Cardiac muscle cell (in vitro differentiated cells and primary cell): ENCODE measurements at regions not wholly inside any gene's neighbourhood (a gene's known extent, or its start where the extent isn't known, plus 50 kb on each side); places are given as distances from the start of the nearest gene placed in this dataset.

Source experiments
- DNase-seq, 2 donors: peaks; one replicate each; pipeline versions ENCODE4 v3.0.0 to v3.0.0-alpha.2; 2010 to 2017; ENCODE audit warnings: low read depth in 1 of 2, low spot score in 1 of 2
- H3K27ac ChIP-seq: fragments of 200-600 bp; sonication (generic); 2 replicates; pipeline ENCODE4 v1.5.1; 2016
- H3K27me3 ChIP-seq: fragments of 200-600 bp; sonication (generic); 2 replicates; pipeline ENCODE4 v1.6.0; 2016; ENCODE audit warnings: control low read depth
- H3K36me3 ChIP-seq: fragments of 200-600 bp; sonication (generic); 2 replicates; pipeline ENCODE4 v1.5.1; 2016; ENCODE audit warnings: control low read depth
- H3K4me1 ChIP-seq: fragments of 200-600 bp; sonication (generic); 2 replicates; pipeline ENCODE4 v1.8.1; 2017; ENCODE audit warnings: low read depth, mild to moderate bottlenecking, mixed run types
- H3K4me3 ChIP-seq: fragments of 200-600 bp; sonication (generic); 2 replicates; pipeline ENCODE4 v1.5.1; 2016; ENCODE audit warnings: mild to moderate bottlenecking
- H3K9me3 ChIP-seq: fragments of 200-600 bp; sonication (generic); 2 replicates; pipeline ENCODE4 v1.5.1; 2017; ENCODE audit warnings: low read depth, mild to moderate bottlenecking, control low read depth
- TF ChIP-seq, protein P1 (sequence below): IDR thresholded peaks from 2 replicates; pipeline ENCODE4 v1.5.1; 2012; ENCODE audit warnings: low read depth, mild to moderate bottlenecking, low read length

- Histone ChIP-seq H3K27ac (no peak overlapping the region), H3K9me3 (no peaks in the 10 kb centered on the region), H3K36me3 (no peaks in the 10 kb centered on the region), H3K27me3 (peaks cover 37% of the 10 kb centered on the region), H3K4me3 (no peak overlapping the region), H3K4me1 (no peaks in the 10 kb centered on the region)
- TF ChIP-seq, protein P1, sequence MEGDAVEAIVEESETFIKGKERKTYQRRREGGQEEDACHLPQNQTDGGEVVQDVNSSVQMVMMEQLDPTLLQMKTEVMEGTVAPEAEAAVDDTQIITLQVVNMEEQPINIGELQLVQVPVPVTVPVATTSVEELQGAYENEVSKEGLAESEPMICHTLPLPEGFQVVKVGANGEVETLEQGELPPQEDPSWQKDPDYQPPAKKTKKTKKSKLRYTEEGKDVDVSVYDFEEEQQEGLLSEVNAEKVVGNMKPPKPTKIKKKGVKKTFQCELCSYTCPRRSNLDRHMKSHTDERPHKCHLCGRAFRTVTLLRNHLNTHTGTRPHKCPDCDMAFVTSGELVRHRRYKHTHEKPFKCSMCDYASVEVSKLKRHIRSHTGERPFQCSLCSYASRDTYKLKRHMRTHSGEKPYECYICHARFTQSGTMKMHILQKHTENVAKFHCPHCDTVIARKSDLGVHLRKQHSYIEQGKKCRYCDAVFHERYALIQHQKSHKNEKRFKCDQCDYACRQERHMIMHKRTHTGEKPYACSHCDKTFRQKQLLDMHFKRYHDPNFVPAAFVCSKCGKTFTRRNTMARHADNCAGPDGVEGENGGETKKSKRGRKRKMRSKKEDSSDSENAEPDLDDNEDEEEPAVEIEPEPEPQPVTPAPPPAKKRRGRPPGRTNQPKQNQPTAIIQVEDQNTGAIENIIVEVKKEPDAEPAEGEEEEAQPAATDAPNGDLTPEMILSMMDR, result no peak
- DNase-seq, result no peak
Observed at GRCh38 chr13:47249266-47249665, 352.4 kb upstream of the HTR2A start.

DNA sequence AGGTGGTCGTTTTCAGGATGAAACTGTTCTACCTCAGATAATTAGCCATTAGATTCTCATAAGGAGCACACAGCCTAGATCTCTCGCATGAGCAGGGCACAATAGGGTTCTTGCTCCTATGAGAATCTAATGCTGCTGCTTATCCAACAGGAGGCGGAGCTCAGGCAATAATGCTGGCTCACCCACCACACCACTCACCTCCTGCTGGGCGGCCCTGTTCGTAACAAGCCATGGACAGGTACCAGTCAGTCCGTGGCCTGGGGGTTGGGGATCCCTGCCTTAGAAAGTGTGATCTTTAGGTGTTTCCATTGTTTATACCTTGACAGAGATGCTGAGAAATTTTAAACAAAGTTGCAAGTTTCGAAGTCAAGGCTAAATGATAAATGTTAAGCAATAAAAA, 344.6 kb upstream of the HTR2A start:
- Histone ChIP-seq H3K27ac (no peak overlapping the region), H3K27me3 (no peaks in the 10 kb centered on the region), H3K4me3 (no peak overlapping the region), H3K36me3 (no peaks in the 10 kb centered on the region), H3K4me1 (no peaks in the 10 kb centered on the region), H3K9me3 (no peaks in the 10 kb centered on the region)
- no peak for DNase-seq
- TF ChIP-seq, protein P1, result no peak

DNA sequence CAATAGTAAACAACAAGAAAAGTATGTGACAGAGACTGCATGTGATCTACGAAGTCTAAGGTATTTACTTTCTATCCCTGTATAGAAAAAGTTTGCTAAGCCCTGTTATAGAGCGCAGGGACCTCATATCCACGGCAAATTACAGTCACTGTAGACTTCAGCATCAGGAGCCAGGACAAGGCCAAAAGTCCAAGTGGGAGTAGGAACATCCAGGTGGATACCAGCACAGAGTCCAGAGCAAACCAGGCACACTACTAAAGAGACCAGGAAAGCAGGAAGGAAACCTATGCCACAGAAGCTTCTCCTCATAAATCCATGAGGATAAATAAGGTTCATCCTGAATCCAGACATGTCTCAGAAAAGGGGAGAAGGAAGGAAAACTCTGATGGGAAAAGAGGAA, 342.2 kb upstream of the HTR2A start:
- no peaks in the 10 kb centered on the region for H3K4me1 ChIP-seq
- no peaks in the 10 kb centered on the region for H3K9me3 ChIP-seq
- H3K4me3 ChIP-seq, result no peak overlapping the region
- no peaks in the 10 kb centered on the region for H3K27me3 ChIP-seq
- H3K27ac ChIP-seq, result no peak overlapping the region
- no peak for DNase-seq
- TF ChIP-seq, protein P1, result no peak
- no peaks in the 10 kb centered on the region for H3K36me3 ChIP-seq

- TF ChIP-seq, protein P1, result no peak
- Histone ChIP-seq H3K27ac (no peak overlapping the region), H3K4me3 (no peak overlapping the region), H3K4me1 (no peaks in the 10 kb centered on the region), H3K36me3 (no peaks in the 10 kb centered on the region), H3K9me3 (no peaks in the 10 kb centered on the region), H3K27me3 (no peaks in the 10 kb centered on the region)
- no peak for DNase-seq
Observed at GRCh38 chr13:47237571-47237970, 340.7 kb upstream of the HTR2A start.

DNA sequence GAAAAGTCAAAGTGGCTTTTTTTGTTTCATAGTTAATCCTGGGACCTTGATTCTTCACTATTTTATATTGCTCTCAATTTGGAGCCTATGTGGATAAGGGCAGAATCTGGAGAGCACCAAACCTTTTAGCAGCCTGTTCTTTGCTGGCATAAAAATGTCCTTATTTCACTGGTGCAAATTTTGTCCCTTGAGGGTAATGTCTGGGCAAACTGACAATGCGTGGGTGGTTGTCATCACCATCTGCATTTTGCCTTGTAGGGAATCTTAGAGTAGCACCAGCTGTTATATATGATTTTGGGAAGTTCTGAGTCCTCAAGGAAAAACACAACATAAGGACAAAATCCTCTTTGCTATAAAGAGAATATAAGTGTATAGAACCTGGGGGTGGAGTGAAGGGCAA, 336.9 kb upstream of the HTR2A start:
- Histone ChIP-seq H3K27ac (no peak overlapping the region), H3K36me3 (no peaks in the 10 kb centered on the region), H3K4me1 (no peaks in the 10 kb centered on the region), H3K27me3 (no peaks in the 10 kb centered on the region), H3K9me3 (no peaks in the 10 kb centered on the region), H3K4me3 (no peak overlapping the region)
- DNase-seq, result peak in 1 of 2 donors; percentile 65
- TF ChIP-seq, protein P1, result no peak

DNA sequence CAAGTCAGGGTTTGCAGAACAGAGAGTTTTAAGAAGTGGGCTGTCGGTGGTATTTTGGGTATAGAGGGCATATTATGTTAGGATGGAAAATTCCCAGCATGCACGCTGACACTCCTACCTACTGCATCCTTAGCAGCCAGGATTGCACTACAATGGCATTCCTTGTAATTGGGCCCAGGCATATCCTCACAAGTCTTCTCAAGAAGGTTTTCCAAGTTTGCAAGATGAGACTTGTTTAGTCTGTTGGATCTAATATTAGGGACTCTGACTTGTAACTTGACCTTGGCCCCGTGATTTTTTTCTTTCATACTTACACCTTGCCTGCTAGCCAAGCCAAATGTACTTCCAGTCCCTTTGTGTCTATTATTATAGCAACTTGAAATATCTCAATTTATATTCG, 335.7 kb upstream of the HTR2A start:
- no peaks in the 10 kb centered on the region for H3K27me3 ChIP-seq
- H3K27ac ChIP-seq, result no peak overlapping the region
- no peak overlapping the region for H3K4me3 ChIP-seq
- H3K36me3 ChIP-seq, result no peaks in the 10 kb centered on the region
- DNase-seq, result no peak
- H3K9me3 ChIP-seq, result no peaks in the 10 kb centered on the region
- no peaks in the 10 kb centered on the region for H3K4me1 ChIP-seq
- TF ChIP-seq, protein P1, result no peak
